ENCODE measurements at regions not wholly inside any gene's neighbourhood (a gene's known extent, or its start where the extent isn't known, plus 50 kb on each side); places are given as distances from the start of the nearest gene placed in this dataset.
"Not testable (repeated sequence)": the region's sequence is repeated elsewhere in the genome, so short reads cannot be mapped to it uniquely, and the experiment has no call there.

GRCh38 chr4:131006388-131006787 lies 1910.4 kb downstream of the C4orf33 start:
- Histone ChIP-seq H3K4me3 (ENCODE audit: low read depth, low read length) (peak overlapping the region; percentile 52), H3K27me3 (ENCODE audit: insufficient read depth, low read length) (no peaks in the 10 kb centered on the region), H3K36me3 (ENCODE audit: insufficient read depth, low read length) (no peaks in the 10 kb centered on the region), H3K79me2 (ENCODE audit: control insufficient read depth, insufficient read depth, low read length, unreplicated experiment) (no peaks in the 10 kb centered on the region), H2AFZ (ENCODE audit: low read length, unreplicated experiment) (peak overlapping the region; percentile 69), H3K4me1 (ENCODE audit: control insufficient read depth, insufficient read depth, low read length, unreplicated experiment) (no peaks in the 10 kb centered on the region), H3K27ac (ENCODE audit: low read depth, low read length) (no peak overlapping the region)

- not testable (repeated sequence) for H3K79me2 ChIP-seq (ENCODE audit: control insufficient read depth, insufficient read depth, low read length, unreplicated experiment); H3K36me3 ChIP-seq (ENCODE audit: insufficient read depth, low read length)
These were observed 1916.0 kb downstream of the C4orf33 start for GRCh38 chr4:131011961-131012360.

GRCh38 chr4:131013226-131013625 lies 1917.3 kb downstream of the C4orf33 start:
- no peaks in the 10 kb centered on the region for H3K27me3 ChIP-seq (ENCODE audit: insufficient read depth, low read length)
- H3K4me3 ChIP-seq (ENCODE audit: low read depth, low read length): no peak overlapping the region
- H2AFZ ChIP-seq (ENCODE audit: low read length, unreplicated experiment): no peak overlapping the region
- no peaks in the 10 kb centered on the region for H3K36me3 ChIP-seq (ENCODE audit: insufficient read depth, low read length)
- no peaks in the 10 kb centered on the region for H3K4me1 ChIP-seq (ENCODE audit: control insufficient read depth, insufficient read depth, low read length, unreplicated experiment)
- H3K79me2 ChIP-seq (ENCODE audit: control insufficient read depth, insufficient read depth, low read length, unreplicated experiment): no peaks in the 10 kb centered on the region
- no peak overlapping the region for H3K27ac ChIP-seq (ENCODE audit: low read depth, low read length)

More at GRCh38 chr4:131011961-131012360, 1916.0 kb downstream of the C4orf33 start:
- H3K4me3 ChIP-seq (ENCODE audit: low read depth, low read length); H3K27me3 ChIP-seq (ENCODE audit: insufficient read depth, low read length); H2AFZ ChIP-seq (ENCODE audit: low read length, unreplicated experiment); H3K4me1 ChIP-seq (ENCODE audit: control insufficient read depth, insufficient read depth, low read length, unreplicated experiment); H3K27ac ChIP-seq (ENCODE audit: low read depth, low read length): not testable (repeated sequence)

GRCh38 chr4:131026771-131027170 lies 1930.8 kb downstream of the C4orf33 start:
- no peaks in the 10 kb centered on the region for H3K4me1 ChIP-seq (ENCODE audit: control insufficient read depth, insufficient read depth, low read length, unreplicated experiment)
- H3K27ac ChIP-seq (ENCODE audit: low read depth, low read length): no peak overlapping the region
- no peaks in the 10 kb centered on the region for H3K36me3 ChIP-seq (ENCODE audit: insufficient read depth, low read length)
- no peak overlapping the region for H3K4me3 ChIP-seq (ENCODE audit: low read depth, low read length)
- H3K27me3 ChIP-seq (ENCODE audit: insufficient read depth, low read length): 0 out of 2 replicates have a peak, but pooled peaks cover 8% of the 10 kb centered on the region
- no peaks in the 10 kb centered on the region for H3K79me2 ChIP-seq (ENCODE audit: control insufficient read depth, insufficient read depth, low read length, unreplicated experiment)
- no peak overlapping the region for H2AFZ ChIP-seq (ENCODE audit: low read length, unreplicated experiment)

- H3K79me2 ChIP-seq (ENCODE audit: control insufficient read depth, insufficient read depth, low read length, unreplicated experiment): no peaks in the 10 kb centered on the region
These were observed 1948.4 kb downstream of the C4orf33 start for GRCh38 chr4:131044368-131044767.

GRCh38 chr4:131046821-131047220 lies 1950.9 kb downstream of the C4orf33 start:
- Histone ChIP-seq H3K27me3 (ENCODE audit: insufficient read depth, low read length) (no peaks in the 10 kb centered on the region), H3K4me1 (ENCODE audit: control insufficient read depth, insufficient read depth, low read length, unreplicated experiment) (no peaks in the 10 kb centered on the region), H3K4me3 (ENCODE audit: low read depth, low read length) (no peak overlapping the region), H3K79me2 (ENCODE audit: control insufficient read depth, insufficient read depth, low read length, unreplicated experiment) (no peaks in the 10 kb centered on the region), H3K36me3 (ENCODE audit: insufficient read depth, low read length) (no peaks in the 10 kb centered on the region), H2AFZ (ENCODE audit: low read length, unreplicated experiment) (no peak overlapping the region), H3K27ac (ENCODE audit: low read depth, low read length) (no peak overlapping the region)

More at GRCh38 chr4:131044368-131044767, 1948.4 kb downstream of the C4orf33 start:
- Histone ChIP-seq H2AFZ (ENCODE audit: low read length, unreplicated experiment) (no peak overlapping the region), H3K4me3 (ENCODE audit: low read depth, low read length) (no peak overlapping the region), H3K4me1 (ENCODE audit: control insufficient read depth, insufficient read depth, low read length, unreplicated experiment) (no peaks in the 10 kb centered on the region), H3K27ac (ENCODE audit: low read depth, low read length) (no peak overlapping the region), H3K36me3 (ENCODE audit: insufficient read depth, low read length) (no peaks in the 10 kb centered on the region), H3K27me3 (ENCODE audit: insufficient read depth, low read length) (no peaks in the 10 kb centered on the region)

- no peak overlapping the region for H3K4me3 ChIP-seq (ENCODE audit: low read depth, low read length)
- H3K36me3 ChIP-seq (ENCODE audit: insufficient read depth, low read length): no peaks in the 10 kb centered on the region
- H3K79me2 ChIP-seq (ENCODE audit: control insufficient read depth, insufficient read depth, low read length, unreplicated experiment): no peaks in the 10 kb centered on the region
These were observed 1956.7 kb downstream of the C4orf33 start for GRCh38 chr4:131052646-131053045.

GRCh38 chr4:131054489-131055019 lies 1958.6 kb downstream of the C4orf33 start:
- Histone ChIP-seq H2AFZ (ENCODE audit: low read length, unreplicated experiment) (no peak overlapping the region), H3K79me2 (ENCODE audit: control insufficient read depth, insufficient read depth, low read length, unreplicated experiment) (no peaks in the 10 kb centered on the region), H3K27me3 (ENCODE audit: insufficient read depth, low read length) (no peaks in the 10 kb centered on the region), H3K4me1 (ENCODE audit: control insufficient read depth, insufficient read depth, low read length, unreplicated experiment) (no peaks in the 10 kb centered on the region), H3K4me3 (ENCODE audit: low read depth, low read length) (no peak overlapping the region), H3K36me3 (ENCODE audit: insufficient read depth, low read length) (no peaks in the 10 kb centered on the region), H3K27ac (ENCODE audit: low read depth, low read length) (no peak overlapping the region)

More at GRCh38 chr4:131052646-131053045, 1956.7 kb downstream of the C4orf33 start:
- Histone ChIP-seq H2AFZ (ENCODE audit: low read length, unreplicated experiment) (no peak overlapping the region), H3K4me1 (ENCODE audit: control insufficient read depth, insufficient read depth, low read length, unreplicated experiment) (no peaks in the 10 kb centered on the region), H3K27me3 (ENCODE audit: insufficient read depth, low read length) (no peaks in the 10 kb centered on the region), H3K27ac (ENCODE audit: low read depth, low read length) (no peak overlapping the region)

- Histone ChIP-seq H3K36me3 (ENCODE audit: insufficient read depth, low read length) (no peaks in the 10 kb centered on the region), H3K4me1 (ENCODE audit: control insufficient read depth, insufficient read depth, low read length, unreplicated experiment) (no peaks in the 10 kb centered on the region), H3K4me3 (ENCODE audit: low read depth, low read length) (no peak overlapping the region), H2AFZ (ENCODE audit: low read length, unreplicated experiment) (no peak overlapping the region), H3K27me3 (ENCODE audit: insufficient read depth, low read length) (no peaks in the 10 kb centered on the region), H3K27ac (ENCODE audit: low read depth, low read length) (no peak overlapping the region), H3K79me2 (ENCODE audit: control insufficient read depth, insufficient read depth, low read length, unreplicated experiment) (no peaks in the 10 kb centered on the region)
These were observed 1965.8 kb downstream of the C4orf33 start for GRCh38 chr4:131061734-131062133.

GRCh38 chr4:131063878-131064277 lies 1967.9 kb downstream of the C4orf33 start:
- Histone ChIP-seq H3K79me2 (ENCODE audit: control insufficient read depth, insufficient read depth, low read length, unreplicated experiment) (no peaks in the 10 kb centered on the region), H3K27ac (ENCODE audit: low read depth, low read length) (no peak overlapping the region), H3K4me1 (ENCODE audit: control insufficient read depth, insufficient read depth, low read length, unreplicated experiment) (no peaks in the 10 kb centered on the region), H3K27me3 (ENCODE audit: insufficient read depth, low read length) (no peaks in the 10 kb centered on the region), H3K4me3 (ENCODE audit: low read depth, low read length) (no peak overlapping the region), H3K36me3 (ENCODE audit: insufficient read depth, low read length) (no peaks in the 10 kb centered on the region), H2AFZ (ENCODE audit: low read length, unreplicated experiment) (no peak overlapping the region)

GRCh38 chr4:131081069-131081468 lies 1985.1 kb downstream of the C4orf33 start:
- Histone ChIP-seq H3K4me1 (ENCODE audit: control insufficient read depth, insufficient read depth, low read length, unreplicated experiment) (peaks cover 3% of the 10 kb centered on the region), H3K27ac (ENCODE audit: low read depth, low read length) (no peak overlapping the region), H3K4me3 (ENCODE audit: low read depth, low read length) (no peak overlapping the region), H3K36me3 (ENCODE audit: insufficient read depth, low read length) (no peaks in the 10 kb centered on the region), H3K27me3 (ENCODE audit: insufficient read depth, low read length) (no peaks in the 10 kb centered on the region), H3K79me2 (ENCODE audit: control insufficient read depth, insufficient read depth, low read length, unreplicated experiment) (no peaks in the 10 kb centered on the region), H2AFZ (ENCODE audit: low read length, unreplicated experiment) (no peak overlapping the region)

Measured in ACC112 (cell line).